Dermis blood vessel endothelial cell (primary cell): ENCODE measurements at regions not wholly inside any gene's neighbourhood (a gene's known extent, or its start where the extent isn't known, plus 50 kb on each side); places are given as distances from the start of the nearest gene placed in this dataset.
"Not testable (repeated sequence)": the region's sequence is repeated elsewhere in the genome, so short reads cannot be mapped to it uniquely, and the experiment has no call there.

Experiments
- DNase-seq: peaks from one replicate; pipeline ENCODE4 v3.0.0; 2010

DNA sequence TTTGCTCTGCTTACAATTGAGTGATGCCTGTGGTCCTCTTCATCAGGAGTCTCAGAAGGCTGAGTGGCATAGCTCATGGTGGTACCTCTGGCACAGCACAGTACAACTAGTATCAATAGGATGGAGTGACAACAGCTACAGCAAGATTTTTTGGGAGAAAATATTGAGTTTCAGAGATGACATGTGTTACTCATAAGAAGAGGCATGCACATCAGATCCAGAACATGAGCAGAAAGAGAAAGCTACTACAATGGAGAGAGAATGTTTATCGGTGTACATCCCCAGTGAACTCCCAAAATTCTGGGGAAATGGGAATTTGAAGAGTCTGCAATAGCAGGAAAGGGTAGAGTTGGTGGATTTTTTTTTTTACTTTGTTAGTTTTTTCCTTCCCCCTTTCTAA, 130.5 kb upstream of the MB21D2 start:
- DNase-seq = no peak

DNA sequence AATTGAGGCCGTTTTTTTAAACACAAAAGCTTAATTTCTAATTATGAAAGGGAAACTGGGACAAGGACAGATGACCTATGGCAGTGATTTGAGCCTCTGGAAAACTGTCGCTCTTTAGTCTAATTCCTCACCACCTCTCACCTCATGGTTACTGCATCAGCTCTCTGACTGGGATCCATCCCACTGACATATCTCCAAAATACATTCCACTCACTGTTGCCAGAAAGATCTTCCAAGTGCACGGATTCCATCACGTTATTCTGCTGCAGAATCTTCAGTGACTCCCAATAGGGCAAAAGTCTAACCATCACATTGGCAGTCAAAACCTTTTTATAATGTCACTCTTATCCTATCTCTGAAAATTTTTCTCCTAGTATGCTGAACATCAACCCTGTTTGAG, 132.3 kb upstream of the MB21D2 start:
- no peak for DNase-seq

DNA sequence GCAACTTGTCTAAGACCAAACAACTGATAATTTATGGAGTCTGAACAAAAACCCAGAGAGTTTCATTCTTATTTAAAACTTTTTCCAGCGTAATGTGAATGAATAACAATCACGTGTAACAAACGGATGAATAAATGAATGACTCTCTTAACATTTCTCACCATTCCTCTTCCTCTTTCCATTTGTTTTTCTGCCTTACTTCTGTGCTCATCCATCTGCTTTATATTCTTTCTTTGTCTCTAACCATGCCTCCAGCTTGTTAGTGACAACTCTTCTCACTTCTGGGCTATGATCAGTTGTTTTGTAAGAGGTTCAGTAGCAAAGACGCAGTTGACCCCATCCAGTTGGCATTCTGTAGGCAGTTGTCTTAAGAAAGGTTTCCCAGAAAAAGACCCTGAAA, 133.7 kb upstream of the MB21D2 start:
- no peak for DNase-seq

DNA sequence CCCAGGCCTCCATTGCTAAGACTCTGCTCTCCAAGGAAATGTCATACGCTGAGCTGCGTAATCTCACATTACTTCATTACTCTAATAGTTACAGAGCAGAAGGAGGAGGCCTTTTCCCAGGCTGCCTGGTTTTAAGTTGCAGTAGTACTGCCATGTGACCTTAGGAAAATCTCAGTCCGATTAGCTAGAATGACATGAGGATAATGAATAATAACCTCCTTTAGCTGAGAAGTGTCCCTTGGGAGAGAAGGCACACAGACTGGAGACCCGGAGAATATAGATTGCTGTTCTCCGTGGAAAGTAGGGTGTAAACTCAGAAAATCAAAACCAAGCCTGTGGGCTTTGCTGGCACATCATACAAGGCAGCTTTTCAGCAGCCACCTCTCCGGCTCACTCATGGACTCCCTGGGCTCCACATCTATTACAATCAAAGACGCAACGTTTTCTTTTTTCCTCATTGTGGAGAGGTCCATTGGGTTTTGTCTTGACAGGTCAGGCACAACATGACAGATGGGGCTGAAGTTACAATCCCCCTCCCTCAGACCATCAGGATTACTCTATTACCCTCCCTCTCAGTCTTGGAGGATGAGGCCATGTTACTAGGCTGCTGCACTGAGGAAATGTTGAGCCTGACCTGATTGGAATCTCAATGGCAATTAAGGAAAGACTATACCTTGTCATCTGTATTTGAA, 134.8 kb upstream of the MB21D2 start:
- no peak for DNase-seq

DNA sequence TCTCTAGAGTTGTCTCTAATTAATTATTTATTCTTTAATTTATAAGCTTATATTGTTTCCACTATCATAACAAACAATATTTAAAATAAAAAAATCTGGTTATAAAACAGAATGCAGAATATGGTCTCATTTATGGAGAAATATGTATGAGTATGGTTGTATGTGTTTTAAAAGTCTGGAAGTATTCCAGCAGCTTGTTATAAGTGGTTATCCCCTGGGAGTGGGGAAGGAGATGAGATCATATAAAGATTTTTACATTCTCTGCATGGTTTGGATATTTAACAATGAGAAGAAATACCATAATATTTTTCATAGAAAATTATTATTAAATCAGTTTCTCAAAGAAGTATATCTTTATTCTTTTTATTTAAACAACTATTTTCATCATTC, 135.4 kb upstream of the MB21D2 start:
- DNase-seq = no peak

DNA sequence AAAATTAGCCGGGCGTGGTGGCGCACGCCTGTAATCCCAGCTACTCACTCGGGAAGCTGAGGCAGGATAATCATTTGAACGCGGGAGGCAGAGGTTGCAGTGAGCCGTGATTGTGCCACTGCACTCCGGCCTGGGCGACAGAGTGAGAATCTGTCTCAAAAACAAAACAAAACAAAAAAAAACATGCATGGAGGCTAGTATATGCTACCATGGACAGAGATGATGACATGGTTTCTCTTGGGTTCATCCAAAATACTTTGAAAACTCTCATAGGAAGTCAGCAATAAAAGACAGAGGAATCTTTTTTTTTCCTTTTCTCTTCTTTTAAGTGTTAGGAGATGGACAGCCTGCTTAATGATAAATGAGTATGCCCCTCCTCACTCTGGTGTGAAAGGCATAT, 137.7 kb upstream of the MB21D2 start:
- DNase-seq = no peak

DNA sequence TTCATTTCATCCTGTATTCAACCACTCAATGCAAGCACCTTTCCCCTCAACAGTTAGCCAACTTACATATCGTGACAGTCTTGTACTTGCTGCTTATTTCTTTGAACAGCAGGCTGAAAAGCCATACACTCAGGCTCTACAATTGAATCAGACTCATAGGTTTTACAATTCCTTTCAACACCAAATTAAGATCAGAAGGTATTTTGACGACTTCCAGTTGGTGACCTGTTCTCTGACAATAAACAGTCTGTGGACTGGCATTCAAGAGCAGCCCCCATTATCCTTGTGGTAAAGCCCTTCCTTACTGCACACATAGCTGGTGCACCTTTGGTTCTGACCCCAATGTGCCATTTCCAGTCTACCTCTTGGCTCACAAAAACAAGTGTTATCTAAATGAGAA, 140.0 kb upstream of the MB21D2 start:
- no peak for DNase-seq

DNA sequence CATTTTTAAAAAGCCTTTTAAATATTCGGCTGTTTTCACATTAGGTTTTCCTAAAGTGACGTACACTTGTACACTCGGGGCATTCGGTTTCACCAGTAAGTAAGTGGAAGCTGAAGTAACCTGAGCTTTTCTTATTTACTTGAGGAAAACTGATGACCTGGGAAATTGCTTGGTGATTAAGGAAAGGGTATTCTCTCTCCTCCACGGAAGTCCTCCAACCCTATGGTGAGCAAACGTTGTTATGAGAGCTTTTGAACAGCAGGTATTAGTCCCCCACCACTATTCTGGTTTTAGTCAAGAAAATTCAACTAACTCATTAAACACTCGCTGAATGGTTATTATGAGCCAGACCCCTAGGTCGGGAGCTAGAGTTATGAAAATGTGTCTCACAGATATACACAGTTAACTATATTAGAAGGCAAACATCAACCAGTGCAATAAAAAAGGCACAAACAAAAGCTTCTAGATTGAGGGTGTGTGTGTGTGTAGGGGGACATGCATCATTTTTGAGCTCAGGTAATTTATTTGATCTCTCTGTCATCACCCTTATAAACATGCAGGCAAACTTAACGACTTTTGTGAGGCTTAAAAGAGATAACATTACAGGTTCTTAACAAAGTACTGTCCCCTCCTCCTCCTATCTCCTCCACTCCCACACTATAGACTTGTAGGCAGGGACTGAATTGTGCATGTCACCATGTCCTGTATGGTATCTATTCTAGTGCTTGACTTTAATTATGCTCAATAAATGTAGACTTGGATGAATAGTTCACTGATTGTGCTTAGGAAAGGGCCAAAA, 143.3 kb upstream of the MB21D2 start:
- no peak for DNase-seq

DNA sequence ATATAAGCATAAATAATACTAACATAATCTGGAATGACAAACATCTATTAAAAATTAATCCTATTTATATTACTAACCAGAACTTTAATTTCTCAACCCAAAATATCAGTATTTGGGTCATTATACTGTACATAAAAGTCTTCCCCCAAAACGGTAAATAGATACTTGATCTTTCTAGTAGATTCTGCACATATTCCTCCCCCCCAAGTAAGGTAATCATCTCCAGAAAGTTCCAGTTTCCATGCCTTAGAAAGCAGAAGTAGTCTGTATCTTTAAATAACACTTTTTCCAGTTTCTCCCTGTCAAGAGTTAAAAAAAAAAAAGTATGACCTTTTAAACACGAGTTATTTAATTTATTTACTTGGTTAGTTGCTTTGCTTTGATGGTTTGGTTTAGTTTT, 150.7 kb upstream of the MB21D2 start:
- no peak for DNase-seq

DNA sequence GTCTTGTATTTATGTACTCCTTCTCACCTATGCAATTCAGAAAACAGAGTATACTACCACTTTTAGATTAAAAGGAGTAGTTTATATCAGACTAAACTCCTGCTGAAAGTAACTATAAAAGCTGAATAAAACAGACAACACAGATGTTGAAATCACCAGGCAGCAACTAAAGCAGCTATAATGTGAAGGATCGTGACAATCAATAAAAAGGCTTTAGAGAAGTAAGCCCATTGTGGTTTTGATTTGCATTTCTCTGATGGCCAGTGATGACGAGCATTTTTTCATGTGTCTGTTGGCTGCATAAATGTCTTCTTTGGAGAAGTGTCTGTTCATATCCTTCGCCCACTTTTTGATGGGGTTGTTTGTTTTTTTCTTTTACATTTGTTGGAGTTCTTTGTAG, 152.1 kb upstream of the MB21D2 start:
- DNase-seq = not testable (repeated sequence)

DNA sequence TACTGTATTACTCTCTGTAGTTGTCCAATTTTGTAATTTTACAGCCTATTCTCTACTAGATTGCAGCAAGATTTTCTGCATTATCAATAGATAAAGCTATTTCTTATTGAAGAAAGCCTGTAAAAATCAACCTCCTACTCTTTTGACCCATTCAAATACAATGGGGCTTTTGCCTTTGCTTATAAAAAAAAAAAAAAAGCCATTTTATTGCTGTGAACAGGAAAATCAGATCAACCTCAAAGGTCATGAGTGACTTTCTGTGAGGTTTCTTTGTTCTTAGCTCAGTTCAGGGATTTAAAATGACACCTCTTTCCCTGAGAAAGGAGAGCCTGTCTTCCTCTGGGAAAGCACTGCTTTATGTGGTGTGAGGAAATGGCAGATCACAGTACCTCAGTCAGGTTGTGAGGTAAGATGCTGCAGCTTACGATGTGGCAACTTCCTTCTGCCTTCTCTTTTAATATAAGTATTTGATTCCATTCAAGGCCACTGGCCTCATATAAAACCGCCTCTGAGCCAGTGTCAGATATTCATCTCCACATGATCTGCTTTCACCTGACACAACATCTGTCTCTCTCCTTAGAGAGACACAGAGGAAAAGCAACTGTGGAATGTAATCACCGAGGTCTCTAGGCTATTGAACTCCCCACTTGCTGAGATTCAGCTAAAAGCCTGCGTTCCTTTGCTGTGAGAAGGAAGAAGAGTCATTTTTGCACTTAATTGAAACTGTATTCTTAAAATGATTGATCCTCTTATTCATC, 161.5 kb upstream of the MB21D2 start:
- DNase-seq = no peak

DNA sequence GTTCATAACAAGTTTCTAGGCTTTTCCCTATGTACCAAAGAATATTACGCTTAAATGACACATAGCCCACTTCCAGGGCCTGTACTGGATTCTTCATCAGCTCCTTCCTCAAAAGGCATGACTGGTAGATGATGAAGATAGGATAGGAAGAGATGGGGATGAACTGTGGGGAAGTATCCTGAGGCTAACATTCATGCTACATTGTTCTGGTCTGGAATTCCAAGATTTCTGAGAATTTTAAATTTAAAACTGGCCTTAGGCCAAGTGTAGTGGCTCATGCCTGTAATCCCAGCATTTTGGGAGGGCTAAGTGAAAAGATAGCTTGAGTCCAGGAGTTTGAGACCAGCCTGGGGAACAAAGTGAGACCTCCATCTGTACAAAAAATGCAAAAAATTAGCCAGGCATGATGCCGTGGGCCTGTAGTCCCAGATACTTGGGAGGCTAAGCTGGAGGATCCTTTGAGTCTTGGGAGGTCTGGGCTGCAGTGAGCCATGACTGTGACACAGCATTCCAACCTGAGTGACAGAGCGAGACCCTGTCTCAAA, 160.1 kb upstream of the PLAAT1 start:
- DNase-seq = no peak

DNA sequence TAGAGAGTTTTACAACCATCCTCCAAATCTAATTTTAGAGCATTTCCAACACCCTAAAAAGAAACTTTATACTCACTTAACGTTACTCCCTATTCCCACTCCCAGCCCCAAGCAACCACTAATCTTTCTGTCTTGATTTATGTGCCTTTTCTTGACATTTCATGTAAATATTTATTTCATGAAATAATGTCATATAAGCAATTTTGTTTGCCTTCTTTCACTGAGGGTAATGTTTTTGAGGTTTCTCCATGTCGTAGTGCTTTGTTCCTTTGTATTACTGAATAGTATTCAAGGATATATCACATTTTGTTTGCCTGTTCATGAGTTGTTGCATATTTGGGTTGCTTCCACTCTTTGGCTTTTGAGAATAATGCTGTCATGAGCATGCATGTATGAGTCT, 155.4 kb upstream of the PLAAT1 start:
- no peak for DNase-seq

DNA sequence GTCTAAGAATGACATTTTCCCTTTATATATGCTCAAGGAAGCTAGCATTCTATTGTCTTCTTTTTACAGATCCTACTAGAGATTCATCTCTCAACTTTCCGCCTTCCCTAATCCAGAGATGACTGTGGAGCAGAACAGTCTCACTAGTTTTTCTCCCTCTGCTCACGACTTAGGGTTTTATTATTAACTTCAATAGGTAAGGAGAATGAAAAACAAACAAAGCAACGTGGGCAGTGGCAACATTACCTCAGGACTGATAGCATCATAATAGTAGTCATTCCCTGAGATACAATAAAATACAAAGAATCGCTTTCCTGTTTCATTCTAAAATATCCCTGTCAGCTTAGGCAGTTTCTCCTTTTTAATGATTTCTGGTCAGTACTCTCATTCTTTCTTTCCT, 154.3 kb upstream of the PLAAT1 start:
- no peak for DNase-seq

DNA sequence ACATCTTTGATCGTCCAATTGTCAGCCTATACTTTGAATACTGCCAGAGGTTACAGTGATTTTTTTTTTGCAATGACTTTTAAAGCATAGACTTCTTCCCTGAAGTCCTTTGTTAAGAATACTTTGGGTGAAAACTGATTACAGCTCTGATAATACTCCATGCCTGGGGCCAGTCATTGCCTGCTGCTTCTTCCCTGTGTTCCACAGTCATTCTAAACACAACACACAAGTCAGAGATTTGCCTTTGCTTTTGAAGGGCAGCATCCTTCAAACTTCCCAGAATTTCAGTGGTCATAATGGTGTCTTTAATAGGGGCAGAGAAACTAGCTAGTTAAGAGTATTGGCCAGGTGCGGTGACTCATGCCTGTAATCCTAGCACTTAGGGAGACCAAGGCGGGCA, 153.7 kb upstream of the PLAAT1 start:
- DNase-seq = no peak

DNA sequence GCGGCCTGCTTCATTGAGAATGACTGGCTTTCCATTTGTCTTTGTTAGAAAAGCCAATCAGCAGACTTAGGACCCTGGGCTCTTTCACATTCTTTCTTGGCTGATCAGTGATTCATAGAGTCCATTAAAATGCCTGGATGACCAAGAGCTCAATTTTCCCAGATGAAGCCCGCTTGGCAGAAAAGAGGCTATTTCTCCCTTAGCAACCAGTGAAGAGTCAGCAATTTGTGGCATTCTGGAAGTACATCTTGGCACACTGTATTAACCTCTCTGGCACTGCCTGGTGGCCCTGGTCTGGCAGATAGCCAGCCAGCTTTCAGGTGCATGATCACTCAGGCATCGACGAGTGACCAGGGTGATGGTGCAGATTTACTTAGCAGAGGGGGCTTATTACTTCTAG, 145.7 kb upstream of the PLAAT1 start:
- no peak for DNase-seq

DNA sequence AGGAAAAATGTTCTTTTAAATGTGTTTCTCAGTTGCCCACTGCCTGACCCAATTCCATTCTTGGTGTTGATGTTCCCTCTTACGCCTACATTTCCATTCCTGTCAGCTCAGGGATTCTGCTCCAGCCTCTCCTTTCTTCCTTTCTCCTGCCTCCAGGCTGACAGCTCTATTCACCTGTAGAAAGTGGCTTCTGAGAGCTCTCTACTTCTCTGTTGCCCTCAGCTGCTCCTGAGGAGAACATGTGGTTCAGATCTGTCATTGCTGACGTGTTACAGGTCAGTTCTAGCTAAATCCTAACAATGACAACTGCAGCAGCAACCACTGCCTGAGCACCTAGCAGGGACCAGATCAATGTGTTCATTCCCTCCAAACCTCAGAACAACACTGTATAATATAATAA, 144.9 kb upstream of the PLAAT1 start:
- DNase-seq = no peak

DNA sequence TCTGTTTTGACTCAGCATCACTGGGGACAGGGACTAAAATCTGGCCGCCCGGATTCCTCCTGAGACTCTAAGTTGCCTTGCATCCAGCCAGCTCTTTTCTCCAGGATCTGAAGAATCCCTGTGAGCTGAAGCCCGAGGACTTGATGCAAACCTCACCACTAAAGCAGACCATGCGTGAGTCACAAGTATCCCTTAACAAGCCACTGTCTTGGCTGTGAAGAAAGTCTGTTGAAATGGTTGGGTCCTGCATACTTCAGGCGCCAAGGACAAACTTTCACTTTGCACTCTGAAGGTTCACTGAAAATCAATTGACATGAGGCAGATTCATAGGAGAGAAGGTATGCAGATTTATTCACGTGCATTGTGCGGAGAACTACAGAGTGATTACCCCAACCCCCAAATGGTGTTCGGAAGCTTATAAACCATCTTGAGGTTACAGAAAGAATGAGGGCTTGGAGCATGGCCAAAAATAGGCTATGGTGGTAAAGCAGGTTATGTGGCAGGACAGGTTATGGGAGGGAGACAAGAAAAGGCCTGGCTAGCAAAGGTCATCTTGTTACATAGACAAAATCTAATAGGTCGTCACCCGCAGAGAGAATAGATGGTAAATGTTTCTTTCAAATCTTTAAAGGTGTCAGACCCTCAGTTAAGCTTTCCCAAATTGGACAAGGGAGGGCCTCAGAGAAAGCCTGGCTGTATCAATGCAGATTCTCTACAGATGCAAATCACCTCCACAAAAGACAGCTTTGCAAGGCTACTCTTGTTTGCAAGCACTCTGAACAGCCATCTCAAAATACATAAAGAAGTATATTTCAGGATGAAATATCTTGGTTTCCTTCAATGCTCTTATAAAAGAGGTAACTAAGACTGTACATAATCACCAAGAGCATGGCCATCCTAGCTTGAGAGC, 126.3 kb upstream of the PLAAT1 start:
- no peak for DNase-seq

DNA sequence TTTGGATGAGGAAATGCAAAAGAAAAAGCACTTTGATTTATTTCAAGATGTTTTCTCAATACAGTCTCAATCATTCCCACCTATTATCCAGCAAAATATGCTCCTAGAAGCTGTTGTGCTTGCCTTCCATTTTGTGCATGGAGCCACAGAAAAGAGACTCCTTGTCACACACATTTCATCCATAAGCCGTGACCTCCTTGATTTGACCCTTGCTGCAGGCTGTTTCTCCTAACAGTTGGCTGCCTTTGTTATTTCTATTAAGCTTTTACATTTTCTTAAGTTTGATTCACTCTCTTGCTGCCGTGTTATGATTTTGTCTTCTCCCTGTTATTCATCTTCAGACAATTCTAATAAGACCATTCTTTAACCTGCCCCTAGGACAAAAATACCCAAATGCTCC, 124.2 kb upstream of the PLAAT1 start:
- no peak for DNase-seq

DNA sequence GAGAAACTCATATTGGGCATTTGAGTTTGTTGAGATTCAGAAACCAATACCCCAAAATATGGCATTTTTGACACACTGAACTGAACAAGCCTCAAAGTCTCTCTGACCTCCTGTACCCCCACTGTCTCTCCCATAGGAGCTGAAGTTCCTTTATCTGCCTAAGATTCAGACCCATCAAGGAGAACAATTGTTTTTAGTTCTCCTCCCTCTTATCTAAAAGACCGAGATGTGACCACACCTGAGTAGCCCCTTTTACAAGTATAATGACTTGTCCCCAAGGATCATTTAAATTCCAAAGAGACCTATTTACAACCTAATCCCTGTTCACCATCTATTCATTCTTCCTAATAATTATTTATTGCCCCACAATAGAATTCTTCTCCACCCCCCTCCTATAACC, 122.1 kb upstream of the PLAAT1 start:
- no peak for DNase-seq

DNA sequence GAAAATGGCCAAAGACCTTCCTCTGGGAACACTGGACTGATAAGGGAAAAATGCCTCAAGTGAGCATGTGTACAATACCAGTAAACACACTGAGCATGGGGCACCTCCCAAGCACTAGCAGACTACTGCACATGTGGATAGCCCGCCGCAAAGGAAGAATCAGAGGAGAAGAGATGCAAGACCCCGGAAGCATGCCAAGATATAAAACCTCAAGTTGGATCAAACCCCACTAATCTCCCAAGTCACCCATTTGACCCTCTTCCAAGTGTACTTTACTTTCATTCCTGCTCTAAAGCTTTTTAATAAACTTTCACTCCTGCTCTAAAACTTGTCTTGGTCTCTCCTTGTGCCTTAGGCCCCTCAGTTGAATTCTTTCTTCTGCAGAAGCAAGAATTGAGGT, 121.1 kb upstream of the PLAAT1 start:
- DNase-seq = no peak

DNA sequence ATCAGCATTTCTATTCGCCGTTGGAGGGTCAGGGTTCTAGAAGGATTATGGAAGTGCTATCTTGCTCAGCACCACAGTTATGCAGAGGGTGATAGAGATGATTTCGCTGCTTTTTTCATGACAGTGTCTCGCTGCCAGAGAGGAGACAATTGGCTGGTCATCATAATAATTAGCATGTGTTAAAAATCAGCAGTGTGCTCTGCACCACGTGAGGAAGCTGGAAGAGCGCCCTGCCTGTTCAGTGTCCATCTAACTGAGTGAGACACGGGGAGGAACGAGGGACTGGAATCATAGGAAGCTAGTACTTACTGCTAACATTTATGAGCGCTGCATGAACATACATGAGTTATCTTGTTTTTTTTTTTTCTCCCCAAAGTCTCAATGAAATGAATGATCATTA, 116.2 kb upstream of the PLAAT1 start:
- DNase-seq = no peak

DNA sequence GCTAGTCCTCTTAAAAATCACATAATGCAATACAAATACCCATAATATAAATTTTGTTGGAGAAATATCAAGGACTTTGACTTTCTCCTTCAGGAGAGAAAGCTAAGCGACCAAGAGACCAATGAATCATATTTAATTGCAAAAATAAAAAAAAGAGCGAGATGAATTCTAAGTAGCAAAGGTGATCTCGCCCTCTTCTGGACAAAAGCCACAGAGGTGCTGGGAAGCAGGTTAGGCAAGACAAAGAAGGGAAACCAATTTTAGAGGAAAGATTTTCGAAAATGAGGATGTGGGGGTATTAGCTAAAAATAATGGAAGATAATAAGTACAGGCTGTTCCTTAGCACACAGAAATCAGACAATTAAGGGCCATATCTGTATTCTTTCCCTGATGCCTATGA, 111.4 kb upstream of the PLAAT1 start:
- no peak for DNase-seq
